GM10847 (cell line): ENCODE measurements at regions not wholly inside any gene's neighbourhood (a gene's known extent, or its start where the extent isn't known, plus 50 kb on each side); places are given as distances from the start of the nearest gene placed in this dataset.

Experiments
- POLR2A ChIP-seq: IDR thresholded peaks from 2 replicates; pipeline ENCODE4 v1.6.1; 2011; ENCODE audit not compliant: insufficient read length; ENCODE audit errors: extremely low read depth

GRCh38 chr6:11460837-11461661, 76.5 kb upstream of the TMEM170B start:
- no peak for TF ChIP-seq POLR2A

DNA sequence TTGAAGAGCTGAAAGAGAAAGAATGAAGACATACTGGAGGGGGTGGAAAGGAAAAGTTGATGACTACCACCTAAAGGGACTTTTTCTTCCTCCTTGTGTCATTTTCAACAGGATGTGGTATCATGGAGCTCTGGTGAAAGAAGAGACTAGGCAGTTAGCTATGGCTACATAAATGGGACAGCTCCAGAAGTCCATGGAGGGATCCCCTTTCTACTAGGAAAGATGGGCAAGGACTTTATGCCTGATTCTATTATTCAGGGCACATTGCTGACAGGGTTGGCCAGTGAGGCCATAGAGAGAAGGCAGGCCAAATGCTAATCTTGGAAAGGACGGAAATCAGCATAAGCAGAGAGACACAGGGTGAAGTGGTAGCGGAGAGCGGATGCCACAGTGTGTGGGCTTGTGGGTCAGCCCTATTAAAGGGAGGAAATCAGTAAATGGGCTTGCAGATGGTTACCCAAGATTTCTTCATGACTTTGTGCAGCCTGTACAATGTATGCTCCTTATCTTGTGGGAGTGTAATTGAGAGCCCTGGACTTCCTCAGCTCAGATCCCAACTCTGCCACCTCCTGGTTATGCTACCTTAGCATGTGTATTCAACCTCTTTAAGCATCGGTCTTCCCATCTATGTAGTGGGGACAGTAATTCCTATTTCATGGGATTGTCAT, 77.4 kb upstream of the TMEM170B start:
- TF ChIP-seq POLR2A: no peak

DNA sequence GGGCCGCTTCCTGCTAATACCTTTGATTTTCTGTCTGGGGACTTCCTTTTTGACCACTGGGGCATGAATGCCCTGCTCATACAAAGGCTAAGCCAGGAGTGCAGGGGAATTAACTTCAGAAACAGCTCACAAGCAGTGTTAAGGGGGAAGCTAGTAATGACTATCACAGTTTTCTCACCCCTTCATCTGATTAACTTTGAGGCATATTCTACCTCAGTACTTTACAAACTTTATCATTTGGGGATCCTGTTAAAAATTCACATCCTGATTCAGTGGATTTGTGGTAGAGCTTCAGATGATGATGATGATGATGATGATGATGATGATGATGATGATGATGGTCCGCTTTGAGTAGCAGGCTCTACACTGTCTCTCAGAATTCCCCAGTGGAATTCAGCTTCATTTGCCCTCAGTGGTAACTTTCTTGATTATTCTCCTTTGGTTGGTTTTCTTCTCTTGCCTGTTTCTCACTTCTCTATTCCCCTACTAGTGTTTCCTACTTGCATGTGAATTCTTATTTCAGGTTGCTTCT, 78.4 kb upstream of the TMEM170B start:
- TF ChIP-seq POLR2A: no peak

- TF ChIP-seq POLR2A: no peak
Measured at GRCh38 chr6:11458509-11458908, 79.0 kb upstream of the TMEM170B start.

DNA sequence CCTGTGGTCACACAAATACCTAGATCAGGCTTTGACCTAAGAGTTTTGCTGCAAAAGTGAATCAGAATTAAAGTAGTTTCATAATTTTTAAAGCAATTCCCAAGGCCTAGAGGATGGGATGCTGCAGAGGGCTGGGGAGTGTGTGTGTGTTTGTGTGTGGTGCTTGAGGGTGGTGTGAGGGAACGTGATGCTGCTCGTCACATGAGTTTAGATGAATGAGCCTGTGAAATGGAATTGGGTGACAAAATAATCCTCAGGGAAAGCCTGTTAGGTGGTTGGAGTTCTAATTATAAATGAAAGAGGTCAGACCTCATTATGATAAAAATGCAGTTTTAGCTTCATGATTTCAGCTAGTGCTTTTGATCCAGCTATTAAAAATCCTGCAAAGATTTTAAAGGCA, 87.5 kb upstream of the TMEM170B start:
- TF ChIP-seq POLR2A: no peak

DNA sequence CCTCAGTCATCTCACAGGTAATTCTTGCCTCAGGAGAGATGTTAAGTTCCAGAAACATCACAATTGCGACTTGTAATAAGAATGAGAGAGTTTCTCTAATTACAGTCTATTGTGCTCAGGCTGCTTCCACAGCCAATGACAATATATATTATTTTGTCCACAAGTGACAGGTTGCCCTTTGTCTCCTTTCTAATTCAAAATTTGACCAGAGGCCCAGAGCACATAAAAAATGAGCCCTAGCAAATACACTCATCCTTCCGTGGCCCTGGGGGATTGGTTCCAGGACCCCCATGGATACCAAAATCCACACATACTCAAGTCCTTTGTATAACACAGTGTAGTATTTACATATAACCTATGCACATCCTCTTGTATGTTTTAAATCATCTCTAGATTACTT, 88.1 kb upstream of the TMEM170B start:
- TF ChIP-seq POLR2A: no peak

GRCh38 chr6:11448038-11448437, 89.5 kb upstream of the TMEM170B start:
- no peak for TF ChIP-seq POLR2A

DNA sequence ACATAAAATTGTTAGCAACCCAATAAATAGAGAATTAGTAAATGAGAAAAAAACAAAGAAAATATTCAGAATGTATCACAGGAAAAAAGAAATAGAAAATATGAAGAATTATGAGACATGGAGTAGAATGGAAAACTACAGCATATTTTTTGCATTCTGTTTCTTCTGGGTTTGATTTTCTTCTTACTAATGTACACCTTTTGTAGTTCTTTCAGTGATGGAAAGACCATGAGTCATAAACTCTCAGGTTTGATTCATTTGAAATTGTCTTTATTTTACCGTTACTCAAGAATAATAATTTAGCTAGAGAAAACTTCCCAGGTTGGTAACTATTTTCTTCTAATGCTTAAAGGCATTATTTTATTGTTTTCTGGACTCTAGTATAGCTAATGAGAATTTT, 90.3 kb upstream of the TMEM170B start:
- TF ChIP-seq POLR2A: no peak

- no peak for TF ChIP-seq POLR2A
Measured at GRCh38 chr6:11445146-11445545, 92.4 kb upstream of the TMEM170B start.

- no peak for TF ChIP-seq POLR2A
Measured at GRCh38 chr6:11442495-11442894, 95.1 kb upstream of the TMEM170B start.

DNA sequence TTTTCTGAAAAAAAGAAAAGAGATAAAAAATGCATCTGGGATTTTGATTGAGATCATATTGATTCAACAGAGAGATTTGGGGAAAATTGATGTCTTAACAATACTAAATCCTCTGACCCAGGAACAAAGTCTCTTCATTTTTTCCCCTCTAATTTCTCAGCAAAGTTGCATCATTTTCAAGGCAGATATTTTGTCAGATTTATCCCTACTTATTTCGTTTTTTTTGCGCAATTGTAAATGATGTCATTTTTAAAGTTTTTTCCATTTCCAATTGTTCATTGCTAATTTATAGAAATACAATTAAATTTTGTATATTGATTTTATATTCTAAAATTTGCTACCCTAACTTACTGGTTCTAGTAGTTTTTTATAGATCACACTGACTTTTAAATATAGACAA, 97.7 kb upstream of the TMEM170B start:
- TF ChIP-seq POLR2A: no peak

DNA sequence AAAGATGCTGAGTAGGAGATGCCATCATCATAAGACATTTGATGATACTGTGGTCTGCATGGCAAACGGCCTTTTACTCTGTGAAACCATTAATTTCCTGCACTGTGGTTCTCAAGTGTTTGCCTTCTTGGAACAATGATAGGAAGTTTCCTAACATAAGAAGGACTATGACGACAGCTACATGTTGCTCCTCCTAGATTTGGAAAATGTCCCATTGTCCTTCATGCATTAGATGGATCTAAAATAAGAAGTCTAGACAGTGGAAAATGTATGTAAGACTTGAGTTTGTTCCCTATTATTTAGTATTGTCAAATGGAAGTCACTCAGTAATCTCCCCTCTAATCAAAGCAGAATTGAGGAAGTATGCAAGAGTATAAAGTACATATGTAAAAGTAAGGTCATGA, 98.5 kb upstream of the TMEM170B start:
- no peak for TF ChIP-seq POLR2A

GRCh38 chr6:11437824-11438459, 99.6 kb upstream of the TMEM170B start:
- TF ChIP-seq POLR2A: no peak

- TF ChIP-seq POLR2A: no peak
Measured at GRCh38 chr6:11436508-11437096, 100.9 kb upstream of the TMEM170B start.

DNA sequence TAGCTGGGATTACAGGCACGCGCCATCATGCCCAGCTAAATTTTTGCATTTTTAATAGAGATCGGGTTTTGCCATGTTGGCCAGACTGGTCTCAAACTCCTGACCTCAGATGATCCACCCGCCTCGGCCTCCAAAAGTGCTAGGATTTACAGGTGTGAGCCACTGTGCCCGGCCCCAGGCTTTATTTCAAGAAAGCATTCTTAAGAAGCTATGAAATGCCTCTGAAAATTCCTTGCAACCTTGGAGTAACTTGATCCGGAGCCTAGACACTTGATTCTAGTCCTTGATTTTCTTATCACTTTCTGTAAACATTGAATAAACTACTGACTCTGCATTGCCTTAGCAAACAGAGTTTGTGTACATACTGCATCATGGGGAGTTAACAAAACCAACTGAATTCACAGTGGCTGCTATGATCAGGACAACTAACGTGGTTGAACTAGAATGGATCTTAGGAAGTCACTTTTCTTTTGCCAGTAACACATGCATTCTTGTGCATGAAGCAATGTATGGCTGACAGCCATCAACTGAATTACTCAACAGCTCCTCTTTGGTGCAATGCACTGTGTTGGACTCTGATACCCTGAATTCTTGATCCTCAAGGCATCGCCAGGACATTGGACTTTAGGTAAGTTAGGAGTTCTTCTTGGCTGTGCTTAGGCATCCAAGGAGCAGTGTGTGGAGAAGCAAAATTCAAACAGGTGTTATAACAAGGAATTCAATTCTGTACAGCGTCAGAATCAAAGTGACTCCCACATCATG, 102.8 kb upstream of the TMEM170B start:
- TF ChIP-seq POLR2A: no peak
